ENCODE measurements at regions not wholly inside any gene's neighbourhood (a gene's known extent, or its start where the extent isn't known, plus 50 kb on each side); places are given as distances from the start of the nearest gene placed in this dataset.

DNA sequence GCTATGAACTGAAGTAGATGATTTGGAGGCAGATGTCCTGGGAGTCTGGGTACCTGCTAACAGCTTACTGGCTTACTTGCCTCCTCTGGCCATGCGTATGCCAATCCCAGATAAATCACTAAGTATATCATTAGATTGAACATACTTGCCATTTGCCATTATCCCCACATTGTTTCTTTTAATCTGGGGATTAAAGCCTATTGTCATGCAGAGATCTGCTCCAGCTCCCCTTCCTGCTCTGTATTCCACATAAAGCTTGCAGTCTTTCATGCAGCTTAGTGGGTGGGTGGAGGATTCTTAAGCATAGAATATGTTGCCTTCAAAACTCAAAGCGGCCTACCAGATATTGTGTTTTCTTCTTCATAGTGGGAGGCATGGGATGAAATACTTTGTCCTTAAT, 311.8 kb upstream of the MMADHC start:
- intact Hi-C loops (cut with DNase I): no loop called here
- Histone ChIP-seq H3K4me3 (no peak overlapping the region), H3K27ac (no peak overlapping the region), H3K9me3 (no peaks in the 10 kb centered on the region), H3K36me3 (no peaks in the 10 kb centered on the region), H3K4me1 (ENCODE audit: insufficient read depth) (no peaks in the 10 kb centered on the region), H3K27me3 (no peaks in the 10 kb centered on the region)
- no peak for TF ChIP-seq POLR2A (IDR thresholded peaks at IDR 0.05)
- no peak for TF ChIP-seq EP300 (IDR thresholded peaks at IDR 0.05)
- TF ChIP-seq, protein P1, sequence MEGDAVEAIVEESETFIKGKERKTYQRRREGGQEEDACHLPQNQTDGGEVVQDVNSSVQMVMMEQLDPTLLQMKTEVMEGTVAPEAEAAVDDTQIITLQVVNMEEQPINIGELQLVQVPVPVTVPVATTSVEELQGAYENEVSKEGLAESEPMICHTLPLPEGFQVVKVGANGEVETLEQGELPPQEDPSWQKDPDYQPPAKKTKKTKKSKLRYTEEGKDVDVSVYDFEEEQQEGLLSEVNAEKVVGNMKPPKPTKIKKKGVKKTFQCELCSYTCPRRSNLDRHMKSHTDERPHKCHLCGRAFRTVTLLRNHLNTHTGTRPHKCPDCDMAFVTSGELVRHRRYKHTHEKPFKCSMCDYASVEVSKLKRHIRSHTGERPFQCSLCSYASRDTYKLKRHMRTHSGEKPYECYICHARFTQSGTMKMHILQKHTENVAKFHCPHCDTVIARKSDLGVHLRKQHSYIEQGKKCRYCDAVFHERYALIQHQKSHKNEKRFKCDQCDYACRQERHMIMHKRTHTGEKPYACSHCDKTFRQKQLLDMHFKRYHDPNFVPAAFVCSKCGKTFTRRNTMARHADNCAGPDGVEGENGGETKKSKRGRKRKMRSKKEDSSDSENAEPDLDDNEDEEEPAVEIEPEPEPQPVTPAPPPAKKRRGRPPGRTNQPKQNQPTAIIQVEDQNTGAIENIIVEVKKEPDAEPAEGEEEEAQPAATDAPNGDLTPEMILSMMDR (IDR thresholded peaks at IDR 0.05): no peak
- no peak for DNase-seq
- WGBS, 3 donors: 94 to 98% (median 96%) methylated on average over 2 of the region's 2 CpGs

DNA sequence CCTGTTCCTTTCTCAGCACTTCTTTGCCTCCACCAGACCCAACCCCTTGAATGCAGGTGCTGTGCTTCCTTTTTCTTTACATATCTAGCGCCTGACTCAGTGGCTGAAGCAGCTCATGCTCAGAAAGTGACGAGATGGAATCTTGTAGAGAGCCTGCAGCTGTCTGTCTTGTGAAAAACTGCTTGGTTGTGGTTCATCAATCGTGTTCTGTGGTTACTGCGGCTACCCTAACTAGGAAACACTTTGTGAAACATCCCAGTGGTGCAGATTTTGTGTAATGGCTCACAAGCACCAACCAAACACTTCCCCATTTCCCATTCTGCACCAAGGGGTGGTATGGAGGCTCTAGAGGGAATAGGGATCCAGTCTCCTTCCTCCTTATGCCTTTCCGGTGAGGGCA, 307.2 kb upstream of the MMADHC start:
- H3K36me3 ChIP-seq: no peaks in the 10 kb centered on the region
- H3K4me3 ChIP-seq: no peak overlapping the region
- H3K9me3 ChIP-seq: no peaks in the 10 kb centered on the region
- H3K27ac ChIP-seq: no peak overlapping the region
- DNase-seq: no peak
- no peaks in the 10 kb centered on the region for H3K4me1 ChIP-seq (ENCODE audit: insufficient read depth)
- TF ChIP-seq POLR2A (IDR thresholded peaks at IDR 0.05) (no peak), EP300 (IDR thresholded peaks at IDR 0.05) (no peak)
- TF ChIP-seq, protein P1 (IDR thresholded peaks at IDR 0.05): no peak
- intact Hi-C loops (cut with DNase I): no loop called here
- no peaks in the 10 kb centered on the region for H3K27me3 ChIP-seq
- WGBS, 3 donors: 81 to 87% (median 84%) methylated on average over 5 of the region's 5 CpGs

DNA sequence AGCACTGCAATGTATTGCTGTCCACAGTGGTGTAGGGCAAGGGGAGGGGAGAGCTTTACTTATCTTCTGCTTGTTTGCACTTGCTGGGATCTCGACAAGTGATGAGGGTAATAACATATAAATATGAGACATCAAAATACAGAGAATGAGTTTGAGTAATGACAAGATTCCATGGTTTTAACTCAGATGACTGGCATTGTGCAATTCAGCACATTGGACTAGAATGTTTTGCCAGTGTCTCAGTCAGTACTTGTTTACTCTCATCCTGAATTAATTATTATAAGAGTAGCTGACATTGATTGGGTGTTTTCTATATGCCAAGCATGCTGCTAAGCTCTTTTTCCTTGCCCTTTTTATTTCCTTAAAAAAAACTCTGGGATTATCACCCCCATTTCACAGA, 306.7 kb upstream of the MMADHC start:
- intact Hi-C loops (cut with DNase I): no loop called here
- WGBS, 3 donors: 79 to 83% (median 79%) methylated on average over 1 of the region's 1 CpG
- TF ChIP-seq POLR2A (IDR thresholded peaks at IDR 0.05): no peak
- TF ChIP-seq, protein P1 (IDR thresholded peaks at IDR 0.05): no peak
- TF ChIP-seq EP300 (IDR thresholded peaks at IDR 0.05): no peak

DNA sequence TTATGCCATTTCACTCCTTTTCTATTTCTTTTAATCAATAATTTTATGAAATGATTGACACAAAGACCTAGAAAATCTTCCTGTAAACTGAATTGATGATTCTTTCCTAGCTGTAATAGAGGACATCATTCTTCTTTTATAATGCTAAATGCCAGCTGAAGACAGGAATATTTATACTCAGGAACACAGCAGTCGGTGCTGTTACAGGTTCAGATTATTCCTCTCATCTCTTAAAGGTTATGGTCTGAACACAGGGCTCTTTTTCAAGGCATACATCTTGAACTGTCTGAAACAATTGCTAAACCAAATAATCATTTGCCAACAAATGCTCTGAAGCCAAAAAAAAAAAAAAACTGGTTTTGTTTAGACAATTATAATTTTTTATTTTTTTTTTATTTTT, 305.0 kb upstream of the MMADHC start:
- TF ChIP-seq EP300 (IDR thresholded peaks at IDR 0.05) (no peak), POLR2A (IDR thresholded peaks at IDR 0.05) (no peak)
- TF ChIP-seq, protein P1 (IDR thresholded peaks at IDR 0.05): no peak
- intact Hi-C loops (cut with DNase I): no loop called here
- 60 to 77% (median 72%) methylated on average over 1 of the region's 1 CpG for WGBS, 3 donors

More for the DNA sequence above, 306.7 kb upstream of the MMADHC start:
- Histone ChIP-seq H3K9me3 (no peaks in the 10 kb centered on the region), H3K36me3 (no peaks in the 10 kb centered on the region), H3K27ac (no peak overlapping the region), H3K27me3 (no peaks in the 10 kb centered on the region), H3K4me1 (ENCODE audit: insufficient read depth) (no peaks in the 10 kb centered on the region), H3K4me3 (no peak overlapping the region)
- DNase-seq: no peak

DNA sequence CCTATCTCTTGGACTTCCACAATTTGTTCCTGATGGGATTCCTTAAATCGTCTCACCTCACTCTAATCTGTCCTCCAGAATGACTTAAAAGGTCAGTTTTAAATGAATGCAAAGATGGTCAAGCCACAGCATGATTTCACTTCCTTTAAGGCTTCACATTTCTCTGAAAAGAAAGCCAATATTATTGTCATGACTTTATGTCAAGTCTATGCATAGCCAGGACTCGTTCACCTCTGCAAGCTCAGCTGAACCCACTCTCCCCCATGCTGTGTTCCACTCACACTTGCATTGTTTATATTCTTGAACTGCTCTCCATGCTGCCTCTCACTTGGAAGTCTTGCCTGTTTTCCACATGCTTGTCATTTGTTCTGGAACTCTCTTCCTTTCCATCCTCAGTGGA, 298.4 kb upstream of the MMADHC start:
- intact Hi-C loops (cut with DNase I): no loop called here
- TF ChIP-seq, protein P1 (IDR thresholded peaks at IDR 0.05): no peak
- no peak for DNase-seq
- Histone ChIP-seq H3K36me3 (no peaks in the 10 kb centered on the region), H3K4me1 (ENCODE audit: insufficient read depth) (no peaks in the 10 kb centered on the region), H3K27me3 (no peaks in the 10 kb centered on the region), H3K27ac (no peak overlapping the region), H3K9me3 (no peaks in the 10 kb centered on the region), H3K4me3 (no peak overlapping the region)
- WGBS, 3 donors: 71 to 81% (median 74%) methylated on average over 2 of the region's 2 CpGs

More for the DNA sequence above, 305.0 kb upstream of the MMADHC start:
- H3K4me3 ChIP-seq: no peak overlapping the region
- no peaks in the 10 kb centered on the region for H3K4me1 ChIP-seq (ENCODE audit: insufficient read depth)
- H3K36me3 ChIP-seq: no peaks in the 10 kb centered on the region
- H3K9me3 ChIP-seq: no peaks in the 10 kb centered on the region
- H3K27ac ChIP-seq: no peak overlapping the region
- H3K27me3 ChIP-seq: no peaks in the 10 kb centered on the region
- DNase-seq: no peak
